ENCODE measurements at regions not wholly inside any gene's neighbourhood (a gene's known extent, or its start where the extent isn't known, plus 50 kb on each side); places are given as distances from the start of the nearest gene placed in this dataset.

DNA sequence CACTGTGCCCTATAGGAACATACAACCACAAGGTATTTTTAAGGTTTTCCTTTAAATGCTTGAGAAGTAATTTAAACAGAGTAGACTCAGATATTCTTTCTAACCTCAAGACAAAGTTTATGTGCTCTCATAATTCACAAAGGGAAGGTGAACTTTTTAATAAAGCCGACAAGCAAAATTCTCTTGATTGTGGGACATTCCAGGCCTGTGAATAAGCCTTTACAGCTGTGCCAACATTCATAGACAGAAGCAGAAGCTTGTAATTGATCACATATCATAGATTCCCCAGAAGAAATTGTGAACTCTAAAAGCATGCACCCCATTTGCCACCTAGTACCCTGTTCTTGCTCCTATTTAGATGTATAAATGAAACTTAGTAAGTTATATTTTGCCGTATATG lies 1107.8 kb upstream of the SEMA6A start:
- H3K9me3 ChIP-seq (ENCODE audit: control insufficient read depth, low read depth, low read length): no peaks in the 10 kb centered on the region
- Mint-ChIP-seq H3K4me3 (no peak overlapping the region), H3K36me3 (ENCODE audit: insufficient read depth in 1 of 3, low read depth in 3 of 3) (peaks cover 0 to 1% (median 0%) of the 10 kb centered on the region in 3 experiments; a peak in 2 of 7 replicates), H3K4me1 (0 out of 4 replicates have a peak, but pooled peaks cover 2 to 3% of the 10 kb centered on the region in 2 experiments), H3K27ac (no peak overlapping the region), H3K27me3 (ENCODE audit: low read depth) (no peaks in the 10 kb centered on the region), H3K9me3 (peaks cover 0 to 2% of the 10 kb centered on the region in 2 experiments; a peak in 1 of 5 replicates)
- H3K56ac ChIP-seq (ENCODE audit: insufficient read length, low read depth, low read length): no peak overlapping the region
- no peak overlapping the region for H4K8ac ChIP-seq (replicated peaks; ENCODE audit: insufficient read length, low read depth, low read length)
- H2BK5ac ChIP-seq (ENCODE audit: insufficient read length, low read length): no peak overlapping the region
- TF ChIP-seq, protein P1, sequence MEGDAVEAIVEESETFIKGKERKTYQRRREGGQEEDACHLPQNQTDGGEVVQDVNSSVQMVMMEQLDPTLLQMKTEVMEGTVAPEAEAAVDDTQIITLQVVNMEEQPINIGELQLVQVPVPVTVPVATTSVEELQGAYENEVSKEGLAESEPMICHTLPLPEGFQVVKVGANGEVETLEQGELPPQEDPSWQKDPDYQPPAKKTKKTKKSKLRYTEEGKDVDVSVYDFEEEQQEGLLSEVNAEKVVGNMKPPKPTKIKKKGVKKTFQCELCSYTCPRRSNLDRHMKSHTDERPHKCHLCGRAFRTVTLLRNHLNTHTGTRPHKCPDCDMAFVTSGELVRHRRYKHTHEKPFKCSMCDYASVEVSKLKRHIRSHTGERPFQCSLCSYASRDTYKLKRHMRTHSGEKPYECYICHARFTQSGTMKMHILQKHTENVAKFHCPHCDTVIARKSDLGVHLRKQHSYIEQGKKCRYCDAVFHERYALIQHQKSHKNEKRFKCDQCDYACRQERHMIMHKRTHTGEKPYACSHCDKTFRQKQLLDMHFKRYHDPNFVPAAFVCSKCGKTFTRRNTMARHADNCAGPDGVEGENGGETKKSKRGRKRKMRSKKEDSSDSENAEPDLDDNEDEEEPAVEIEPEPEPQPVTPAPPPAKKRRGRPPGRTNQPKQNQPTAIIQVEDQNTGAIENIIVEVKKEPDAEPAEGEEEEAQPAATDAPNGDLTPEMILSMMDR (conservative IDR thresholded peaks at IDR 0.05): no peak
- no peaks in the 10 kb centered on the region for H3K23me2 ChIP-seq (ENCODE audit: insufficient read length, low read depth, low read length, poor library complexity, severe bottlenecking)
- H3K27ac ChIP-seq (ENCODE audit: insufficient read length, low read depth, low read length): no peak overlapping the region
- H2BK15ac ChIP-seq (ENCODE audit: low read depth, low read length): no peak overlapping the region
- H3K14ac ChIP-seq (ENCODE audit: insufficient read depth, low read length): no peak overlapping the region
- no peaks in the 10 kb centered on the region for H3K4me1 ChIP-seq (ENCODE audit: insufficient read depth, low read length)
- no peak for DNase-seq
- no peaks in the 10 kb centered on the region for H3K79me1 ChIP-seq (ENCODE audit: insufficient read depth, low read depth, low read length, poor library complexity, severe bottlenecking)
- no CpG with 5 or more reads among the region's 2 CpGs for WGBS (ENCODE audit: extremely low coverage, insufficient read length, low lambda C conversion rate)
- H2AK5ac ChIP-seq (ENCODE audit: insufficient read length, low read length): no peak overlapping the region
- H4K20me1 ChIP-seq (ENCODE audit: control insufficient read depth, insufficient read depth, insufficient read length): no peaks in the 10 kb centered on the region
- H2BK120ac ChIP-seq (ENCODE audit: low read depth, low read length, poor library complexity, severe bottlenecking): no peak overlapping the region
- no peak overlapping the region for H3K18ac ChIP-seq (ENCODE audit: insufficient read length, low read depth, low read length)
- H4K91ac ChIP-seq (ENCODE audit: insufficient read length, low read depth, low read length): no peak overlapping the region
- H4K5ac ChIP-seq (ENCODE audit: insufficient read length, low read depth, low read length): no peak overlapping the region
- H3K27me3 ChIP-seq (ENCODE audit: insufficient read depth, low read length): no peaks in the 10 kb centered on the region
- no peak overlapping the region for H3K23ac ChIP-seq (ENCODE audit: insufficient read length, low read depth, low read length)
- no peaks in the 10 kb centered on the region for H3K79me2 ChIP-seq (ENCODE audit: insufficient read depth, low read length)
- H2BK20ac ChIP-seq (ENCODE audit: low read depth, low read length, poor library complexity, severe bottlenecking): no peak overlapping the region
- H3K9ac ChIP-seq (ENCODE audit: extremely low read depth, insufficient read length, low read length): no peak overlapping the region
- H2BK12ac ChIP-seq (ENCODE audit: insufficient read length, low read depth, low read length): no peak overlapping the region
- H3T11ph ChIP-seq (ENCODE audit: low read length): no peak overlapping the region
- no peak overlapping the region for H3K4ac ChIP-seq (ENCODE audit: low read depth, low read length)
- H2AFZ ChIP-seq (ENCODE audit: low read length): no peak overlapping the region
- no peak overlapping the region for H3K4me2 ChIP-seq (ENCODE audit: insufficient read depth, insufficient read length, low read length)
